Upper lobe of left lung (tissue), 6 donors: ENCODE measurements at regions not wholly inside any gene's neighbourhood (a gene's known extent, or its start where the extent isn't known, plus 50 kb on each side); places are given as distances from the start of the nearest gene placed in this dataset.
A peak's percentile ranks its signal among the peaks of the same experiment; 100 is the strongest.

ENCODE experiments used
- ATAC-seq, 2 donors: fragments of 200-7000 bp; cut with Tn5 transposase; one replicate each; pipeline ENCODE4 v1.9.1; 2022; ENCODE audit warnings: mild to moderate bottlenecking in 2 of 2, moderate library complexity in 2 of 2; ENCODE audit not compliant: low FRiP score in 2 of 2
- DNase-seq, 2 donors: peaks; one replicate each; pipeline ENCODE4 v3.0.0-alpha.2; 2019 to 2020
- H3K27ac ChIP-seq, 4 donors: fragments of 200-600 bp; sonication (generic); one replicate each; pipeline ENCODE4 v1.5.1; 2016 to 2019
- H3K27me3 ChIP-seq, 4 donors: fragments of 200-600 bp; sonication (generic); one replicate each; pipeline ENCODE4 v1.5.1; 2017 to 2019
- H3K36me3 ChIP-seq, 4 donors: fragments of 200-600 bp; sonication (generic); one replicate each; pipeline ENCODE4 v1.5.1; 2016 to 2019
- H3K4me1 ChIP-seq, 4 donors: fragments of 200-600 bp; sonication (generic); one replicate each; pipeline ENCODE4 v1.5.1; 2018 to 2019
- H3K4me3 ChIP-seq, 4 donors: fragments of 200-600 bp; sonication (generic); one replicate each; pipeline ENCODE4 v1.5.1; 2017 to 2019; ENCODE audit warnings: mild to moderate bottlenecking in 2 of 4, moderate library complexity in 1 of 4
- H3K9me3 ChIP-seq, 4 donors: fragments of 200-600 bp; sonication (generic); one replicate each; pipeline ENCODE4 v1.5.1; 2018 to 2019
- EP300 ChIP-seq, 4 donors: sonication (generic); formaldehyde crosslinking; IDR thresholded peaks; one replicate each; pipeline ENCODE4 v1.5.1; 2017; ENCODE audit warnings: antibody characterized with exemption in 4 of 4, control low read depth in 2 of 4
- POLR2A ChIP-seq, 4 donors: fragments of 450-650 bp; IDR thresholded peaks; one replicate each; pipeline ENCODE4 v1.5.1; 2016 to 2017; ENCODE audit warnings: antibody characterized with exemption in 4 of 4, mild to moderate bottlenecking in 2 of 4
- POLR2AphosphoS5 ChIP-seq, 2 donors: sonication (generic); formaldehyde crosslinking; IDR thresholded peaks; one replicate each; pipeline ENCODE4 v1.5.1; 2017; ENCODE audit warnings: antibody characterized with exemption in 2 of 2
- WGBS, 2 donors: methylation state at CpG; one replicate each; pipeline ENCODE4 v1.1.5; 2017 to 2018; 5-methylcytosine and 5-hydroxymethylcytosine counted together
- TF ChIP-seq, protein P1 (sequence below), 6 experiments: fragments of 450-650 bp in 4 of 6; fragments of 200-600 bp in 2 of 6; sonication (generic) in 2 of 6; IDR thresholded peaks; one replicate each; pipeline ENCODE4 v1.5.1; 2016 to 2019; ENCODE audit warnings: antibody characterized with exemption in 6 of 6
- donor health status: DM: no; HTN: no; CAD: no; lungs with moderate emphysema.
- donor health status: DM: no; HTN: yes; CAD: no; lungs with severe emphysema.

- DNase-seq (peak in 1 of 2 donors; percentile 6), ATAC-seq (peak in 1 of 2 donors; percentile 20)
- TF ChIP-seq POLR2AphosphoS5 (IDR thresholded peaks at IDR 0.05) = no peak
- no peak for TF ChIP-seq EP300 (IDR thresholded peaks at IDR 0.05)
- TF ChIP-seq, protein P1, sequence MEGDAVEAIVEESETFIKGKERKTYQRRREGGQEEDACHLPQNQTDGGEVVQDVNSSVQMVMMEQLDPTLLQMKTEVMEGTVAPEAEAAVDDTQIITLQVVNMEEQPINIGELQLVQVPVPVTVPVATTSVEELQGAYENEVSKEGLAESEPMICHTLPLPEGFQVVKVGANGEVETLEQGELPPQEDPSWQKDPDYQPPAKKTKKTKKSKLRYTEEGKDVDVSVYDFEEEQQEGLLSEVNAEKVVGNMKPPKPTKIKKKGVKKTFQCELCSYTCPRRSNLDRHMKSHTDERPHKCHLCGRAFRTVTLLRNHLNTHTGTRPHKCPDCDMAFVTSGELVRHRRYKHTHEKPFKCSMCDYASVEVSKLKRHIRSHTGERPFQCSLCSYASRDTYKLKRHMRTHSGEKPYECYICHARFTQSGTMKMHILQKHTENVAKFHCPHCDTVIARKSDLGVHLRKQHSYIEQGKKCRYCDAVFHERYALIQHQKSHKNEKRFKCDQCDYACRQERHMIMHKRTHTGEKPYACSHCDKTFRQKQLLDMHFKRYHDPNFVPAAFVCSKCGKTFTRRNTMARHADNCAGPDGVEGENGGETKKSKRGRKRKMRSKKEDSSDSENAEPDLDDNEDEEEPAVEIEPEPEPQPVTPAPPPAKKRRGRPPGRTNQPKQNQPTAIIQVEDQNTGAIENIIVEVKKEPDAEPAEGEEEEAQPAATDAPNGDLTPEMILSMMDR (IDR thresholded peaks at IDR 0.05) = no peak
- no peak for TF ChIP-seq POLR2A (IDR thresholded peaks at IDR 0.05)
- Histone ChIP-seq H3K9me3 (peaks cover 6 to 20% (median 12%) of the 10 kb centered on the region in 4 donors), H3K4me1 (no peaks in the 10 kb centered on the region), H3K36me3 (no peaks in the 10 kb centered on the region), H3K27me3 (no peaks in the 10 kb centered on the region), H3K27ac (no peak overlapping the region), H3K4me3 (no peak overlapping the region)
- 90 to 100% methylated on average over 1 to 3 of the region's 3 CpGs for WGBS, 2 donors
Observed at GRCh38 chr3:127115691-127116351, 77.1 kb upstream of the PRR23E start.

- TF ChIP-seq POLR2AphosphoS5 (IDR thresholded peaks at IDR 0.05) (no peak), POLR2A (IDR thresholded peaks at IDR 0.05) (no peak), EP300 (IDR thresholded peaks at IDR 0.05) (no peak)
- TF ChIP-seq, protein P1 (IDR thresholded peaks at IDR 0.05) = no peak
- ATAC-seq = no peak
- no peak overlapping the region for H3K27ac ChIP-seq
Observed at GRCh38 chr3:127118366-127118765, 74.6 kb upstream of the PRR23E start.

DNA sequence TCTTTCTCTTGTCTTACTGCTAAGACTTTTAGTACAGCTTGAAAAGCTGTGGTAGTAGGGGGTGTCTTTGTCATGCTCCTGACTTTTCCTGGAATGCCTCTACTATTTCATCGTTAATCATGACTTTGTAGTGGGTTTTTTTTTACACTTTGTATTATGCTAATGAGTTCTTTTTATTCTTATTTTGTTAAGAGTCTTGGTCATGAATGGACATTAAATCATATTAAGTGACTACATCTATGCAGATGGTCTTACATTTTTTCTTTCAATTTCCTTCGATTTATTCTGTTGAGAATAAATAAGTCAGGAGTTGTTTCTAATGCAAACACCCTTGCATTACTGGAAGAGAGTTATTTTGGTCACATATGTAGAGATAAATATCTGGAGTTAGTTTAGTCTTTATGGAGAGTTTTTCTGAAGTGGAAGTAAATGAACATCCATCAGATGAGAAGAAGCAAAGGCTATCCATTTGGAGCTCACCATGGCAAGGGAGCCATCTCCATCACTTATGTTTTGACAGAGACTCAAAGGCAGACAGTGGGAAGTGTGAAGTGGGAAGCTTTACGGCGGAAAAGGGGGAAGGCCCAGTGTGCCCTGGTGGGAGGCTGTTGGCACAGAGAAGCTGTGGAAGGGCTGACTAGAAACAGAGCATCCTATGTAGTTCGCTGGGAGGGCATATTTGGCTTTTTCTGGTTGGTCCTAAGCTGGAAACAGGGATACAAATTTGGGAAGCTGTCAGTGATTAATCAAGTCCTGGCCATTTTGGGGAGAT, 73.1 kb upstream of the PRR23E start:
- Histone ChIP-seq H3K9me3 (no peaks in the 10 kb centered on the region), H3K4me1 (no peaks in the 10 kb centered on the region), H3K4me3 (no peak overlapping the region), H3K36me3 (no peaks in the 10 kb centered on the region), H3K27ac (no peak overlapping the region), H3K27me3 (no peaks in the 10 kb centered on the region)
- TF ChIP-seq POLR2AphosphoS5 (IDR thresholded peaks at IDR 0.05) (no peak), POLR2A (IDR thresholded peaks at IDR 0.05) (no peak), EP300 (IDR thresholded peaks at IDR 0.05) (no peak)
- TF ChIP-seq, protein P1 (IDR thresholded peaks at IDR 0.05) = no peak
- ATAC-seq (no peak), DNase-seq (peak in 1 of 2 donors; percentile 1)
- 69 to 72% methylated on average over 5 of the region's 5 CpGs for WGBS, 2 donors

More at GRCh38 chr3:127118366-127118765, 74.6 kb upstream of the PRR23E start:
- peak in 1 of 2 donors; percentile 2 for DNase-seq
- H3K9me3 ChIP-seq = peaks cover 0 to under 1% (median 0%) of the 10 kb centered on the region in 4 donors
- H3K4me1 ChIP-seq = no peaks in the 10 kb centered on the region
- H3K27me3 ChIP-seq = no peaks in the 10 kb centered on the region
- H3K4me3 ChIP-seq = no peak overlapping the region
- no peaks in the 10 kb centered on the region for H3K36me3 ChIP-seq
- WGBS, 2 donors = 93 to 97% methylated on average over 3 of the region's 3 CpGs

DNA sequence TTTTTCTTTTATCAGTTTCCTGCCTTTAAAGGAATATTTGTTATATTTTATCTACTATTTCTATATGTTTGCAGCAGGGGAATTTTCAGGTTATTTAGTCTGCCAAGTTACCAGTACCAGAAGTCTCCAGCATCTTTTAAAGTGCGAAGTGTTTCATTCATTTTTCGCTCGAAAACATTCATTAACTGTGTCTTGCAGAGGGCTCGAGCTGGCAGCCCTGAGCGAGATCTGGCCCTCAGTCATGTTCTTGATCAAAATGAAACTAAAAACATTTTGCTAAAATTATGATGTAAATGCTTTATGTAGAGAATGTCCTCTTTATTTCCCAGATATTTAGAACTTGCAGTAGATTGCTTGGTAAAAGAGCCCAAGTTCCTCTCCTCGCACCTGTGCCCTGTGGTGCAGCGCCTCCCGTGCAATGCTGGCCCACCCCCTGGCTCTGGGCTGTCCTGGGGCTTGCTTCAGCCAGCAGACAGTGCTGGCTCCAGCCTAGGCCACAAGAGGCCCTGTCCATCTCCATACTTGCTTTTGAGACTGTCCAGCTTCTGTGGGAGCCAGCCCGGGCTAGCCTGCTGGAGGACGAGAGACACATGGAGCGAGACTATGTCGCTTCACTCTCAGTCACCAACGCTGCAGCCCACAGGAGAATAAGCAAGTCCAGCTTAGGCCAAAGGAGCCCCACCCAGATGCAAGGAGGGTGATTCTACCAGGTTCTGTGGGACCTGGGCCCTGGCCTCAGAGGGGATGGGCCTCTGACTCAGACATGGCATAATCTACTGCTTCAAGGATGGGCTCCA, 71.9 kb upstream of the PRR23E start:
- no peaks in the 10 kb centered on the region for H3K4me1 ChIP-seq
- H3K36me3 ChIP-seq = no peaks in the 10 kb centered on the region
- H3K27ac ChIP-seq = no peak overlapping the region
- peak in 1 of 2 donors; percentile 39 for ATAC-seq
- H3K9me3 ChIP-seq = no peaks in the 10 kb centered on the region
- H3K27me3 ChIP-seq = no peaks in the 10 kb centered on the region
- peak; percentile 7 to 47 for DNase-seq
- no peak overlapping the region for H3K4me3 ChIP-seq
- TF ChIP-seq, protein P1 (IDR thresholded peaks at IDR 0.05) = no peak
- TF ChIP-seq POLR2AphosphoS5 (IDR thresholded peaks at IDR 0.05) = no peak
- no peak for TF ChIP-seq EP300 (IDR thresholded peaks at IDR 0.05)
- no peak for TF ChIP-seq POLR2A (IDR thresholded peaks at IDR 0.05)
- whole genome bisulfite sequencing, 2 donors = 83 to 87% methylated on average over 13 of the region's 13 CpGs
